ENCODE measurements at regions not wholly inside any gene's neighbourhood (a gene's known extent, or its start where the extent isn't known, plus 50 kb on each side); places are given as distances from the start of the nearest gene placed in this dataset.

GRCh38 chr5:112612663-112613062, 125.0 kb upstream of the APC start:
- intact Hi-C loops (cut with DNase I): no loop called here
- DNase-seq: no peak

- intact Hi-C loops (cut with DNase I): no loop called here
These were observed 123.4 kb upstream of the APC start for GRCh38 chr5:112614285-112614684.

DNA sequence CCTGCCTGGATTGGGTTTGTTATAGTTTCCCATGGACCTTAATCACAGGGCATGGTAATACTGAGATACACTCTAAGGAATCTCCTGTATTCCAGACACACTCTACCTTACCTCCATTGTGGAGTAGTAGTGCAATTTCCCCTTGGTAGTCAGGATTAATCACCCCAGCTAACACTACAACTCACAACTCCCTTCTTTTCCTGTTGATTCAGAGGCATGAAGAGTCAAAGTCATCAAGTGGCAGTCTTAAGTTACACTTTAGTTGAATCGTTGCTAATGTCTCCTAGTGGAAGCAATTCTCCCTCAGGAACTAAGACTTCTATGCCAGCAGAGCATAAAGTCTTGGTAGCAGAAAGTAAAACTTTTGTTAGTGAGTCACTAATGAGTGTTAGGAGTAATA, 122.7 kb upstream of the APC start:
- DNase-seq: no peak
- intact Hi-C loops (cut with DNase I): no loop called here

More at GRCh38 chr5:112614285-112614684, 123.4 kb upstream of the APC start:
- no peak for DNase-seq

GRCh38 chr5:112616812-112617547, 120.7 kb upstream of the APC start:
- intact Hi-C loops (cut with DNase I): no loop called here

DNA sequence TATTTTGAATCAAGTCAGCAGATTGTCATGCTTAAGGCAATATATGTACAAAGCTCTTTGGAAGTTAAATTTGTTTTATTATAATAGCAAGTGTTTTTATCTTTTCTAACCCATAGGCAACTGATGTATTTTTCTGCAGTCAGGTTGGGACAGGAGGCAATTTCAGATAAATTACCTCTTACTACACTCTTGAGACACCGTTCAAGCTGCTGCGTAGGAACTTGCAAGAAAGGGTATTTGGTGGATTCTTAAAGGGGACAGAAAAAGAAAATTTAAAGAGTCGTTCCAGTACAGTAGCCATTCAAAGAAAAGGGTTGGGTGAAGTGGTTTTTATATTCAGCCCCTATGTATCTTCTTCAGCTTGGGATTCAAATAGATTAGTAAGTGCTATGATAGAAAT, 112.4 kb upstream of the APC start:
- no peak for DNase-seq
- intact Hi-C loops (cut with DNase I): no loop called here

More at GRCh38 chr5:112616812-112617547, 120.7 kb upstream of the APC start:
- no peak for DNase-seq

- intact Hi-C loops (cut with DNase I): no loop called here
- DNase-seq: no peak
These were observed 111.8 kb upstream of the APC start for GRCh38 chr5:112625689-112626438.

DNA sequence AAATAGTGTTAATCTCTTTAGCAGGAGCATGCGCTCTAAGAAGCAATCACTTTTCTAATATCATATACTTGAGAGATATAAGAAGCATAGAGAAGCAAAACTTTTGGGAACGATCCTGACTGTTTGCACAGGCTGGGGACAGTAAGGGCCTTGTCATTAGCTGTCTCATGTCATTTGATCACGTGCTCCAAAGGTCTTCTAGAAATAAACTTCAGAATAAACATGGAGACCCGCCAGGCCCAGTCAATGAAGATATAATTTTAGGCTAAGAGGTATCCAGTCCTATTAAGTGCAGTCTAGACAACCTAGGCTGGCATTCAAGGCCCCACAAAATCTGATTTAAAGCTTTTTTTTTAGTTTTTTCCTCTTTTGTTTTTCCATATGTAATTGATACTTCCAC, 111.0 kb upstream of the APC start:
- intact Hi-C loops (cut with DNase I): no loop called here

DNA sequence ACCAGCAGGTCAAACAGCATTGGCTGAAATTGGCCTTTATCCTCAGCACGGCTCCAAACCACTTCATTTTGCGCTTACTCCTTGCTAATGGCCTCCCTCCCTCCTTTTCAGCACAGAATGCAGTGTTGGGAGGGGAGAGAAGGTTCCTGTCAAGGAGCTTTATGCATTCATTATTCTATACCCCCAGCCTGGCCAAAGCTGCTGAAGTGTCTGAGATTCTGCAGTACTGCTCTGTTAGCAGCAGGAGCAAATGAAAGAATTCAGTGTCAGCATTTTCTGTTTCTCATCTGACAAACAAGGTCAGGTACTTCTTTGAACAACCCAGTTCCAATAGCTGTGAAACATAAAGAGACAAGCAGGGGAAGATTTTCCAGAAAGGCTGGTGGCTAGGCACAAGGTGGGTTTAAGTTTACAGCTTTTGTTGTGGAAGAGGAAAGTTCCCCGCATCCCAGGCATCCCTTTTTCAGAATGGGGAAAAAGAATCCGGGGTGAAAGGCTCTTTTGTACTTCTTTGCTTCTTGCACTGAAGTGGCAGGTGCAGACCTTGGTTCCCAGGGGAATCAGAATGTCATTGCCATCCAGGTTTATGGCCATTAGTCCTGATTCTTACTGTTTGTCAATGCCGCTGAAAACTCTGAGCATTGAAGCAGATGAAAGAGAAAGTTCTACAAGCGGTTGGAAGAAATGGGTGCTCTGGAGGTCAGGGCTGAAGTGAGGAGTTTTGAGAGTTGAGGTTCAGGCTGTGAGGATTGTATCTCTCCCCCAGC, 109.3 kb upstream of the APC start:
- intact Hi-C loops (cut with DNase I): no loop called here
- no peak for DNase-seq

More for the DNA sequence above, 111.0 kb upstream of the APC start:
- no peak for DNase-seq

GRCh38 chr5:112630246-112631009, 107.3 kb upstream of the APC start:
- intact Hi-C loops (cut with DNase I): no loop called here
- no peak for DNase-seq

GRCh38 chr5:112634166-112634565, 103.5 kb upstream of the APC start:
- DNase-seq: no peak
- intact Hi-C loops (cut with DNase I): no loop called here

- DNase-seq: no peak
- intact Hi-C loops (cut with DNase I): no loop called here
These were observed 102.9 kb upstream of the APC start for GRCh38 chr5:112634796-112635195.

GRCh38 chr5:112635276-112635675, 102.4 kb upstream of the APC start:
- no peak for DNase-seq
- intact Hi-C loops (cut with DNase I): no loop called here

- intact Hi-C loops (cut with DNase I): no loop called here
- no peak for DNase-seq
These were observed 101.6 kb upstream of the APC start for GRCh38 chr5:112635771-112636731.

- intact Hi-C loops (cut with DNase I): no loop called here
- no peak for DNase-seq
These were observed 100.9 kb upstream of the APC start for GRCh38 chr5:112636751-112637150.

- intact Hi-C loops (cut with DNase I): no loop called here
These were observed 100.3 kb upstream of the APC start for GRCh38 chr5:112637343-112637742.

GRCh38 chr5:112640546-112640945, 97.1 kb upstream of the APC start:
- intact Hi-C loops (cut with DNase I): no loop called here
- no peak for DNase-seq

More at GRCh38 chr5:112637343-112637742, 100.3 kb upstream of the APC start:
- no peak for DNase-seq

GRCh38 chr5:112641515-112642110, 96.1 kb upstream of the APC start:
- no peak for DNase-seq
- intact Hi-C loops (cut with DNase I): no loop called here

- intact Hi-C loops (cut with DNase I): no loop called here
- DNase-seq: no peak
These were observed 94.8 kb upstream of the APC start for GRCh38 chr5:112642885-112643284.

All from posterior cingulate gyrus (tissue), 11 donors.